ENCODE measurements at regions not wholly inside any gene's neighbourhood (a gene's known extent, or its start where the extent isn't known, plus 50 kb on each side); places are given as distances from the start of the nearest gene placed in this dataset.

DNA sequence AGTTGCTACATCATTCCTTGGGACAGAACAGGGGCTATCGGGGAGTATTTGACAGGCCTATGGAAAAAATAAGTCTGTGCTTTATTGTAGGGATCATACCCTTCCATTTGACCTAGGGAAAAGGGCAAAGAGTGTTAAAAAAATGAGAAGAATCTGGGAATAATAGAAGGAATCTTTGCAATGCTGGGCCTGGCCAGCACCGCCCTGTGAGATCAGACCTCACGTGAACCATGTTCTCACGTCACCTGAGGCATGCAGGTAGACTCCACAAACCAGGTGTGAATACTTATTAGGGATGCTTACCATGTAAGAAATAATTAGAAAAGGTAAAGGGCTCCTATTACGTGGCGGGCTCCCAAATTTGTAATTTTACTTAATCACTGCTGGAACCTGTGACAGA lies 177.5 kb upstream of the GATA6 start:
- H3K23ac ChIP-seq (ENCODE audit: insufficient read length, low read depth, low read length): no peak overlapping the region

More for the DNA sequence above, 177.5 kb upstream of the GATA6 start:
- Histone ChIP-seq H3K27me3 (ENCODE audit: insufficient read depth, low read length) (no peaks in the 10 kb centered on the region), H2BK15ac (ENCODE audit: low read depth, low read length) (no peak overlapping the region), H4K91ac (ENCODE audit: insufficient read length, low read depth, low read length) (no peak overlapping the region), H3K79me2 (ENCODE audit: insufficient read depth, low read length) (no peaks in the 10 kb centered on the region), H3K56ac (ENCODE audit: insufficient read length, low read depth, low read length) (no peak overlapping the region), H2BK12ac (ENCODE audit: insufficient read length, low read depth, low read length) (no peak overlapping the region), H2AK5ac (ENCODE audit: insufficient read length, low read length) (no peak overlapping the region), H4K5ac (ENCODE audit: insufficient read length, low read depth, low read length) (no peak overlapping the region), H3K27ac (ENCODE audit: insufficient read length, low read depth, low read length) (no peak overlapping the region), H3K79me1 (ENCODE audit: insufficient read depth, low read depth, low read length, poor library complexity, severe bottlenecking) (no peaks in the 10 kb centered on the region), H3K4me2 (ENCODE audit: insufficient read depth, insufficient read length, low read length) (no peak overlapping the region), H3K4ac (ENCODE audit: low read depth, low read length) (no peak overlapping the region), H4K20me1 (ENCODE audit: control insufficient read depth, insufficient read depth, insufficient read length) (no peaks in the 10 kb centered on the region), H3K9me3 (ENCODE audit: control insufficient read depth, low read depth, low read length) (no peaks in the 10 kb centered on the region), H3K4me1 (ENCODE audit: insufficient read depth, low read length) (no peaks in the 10 kb centered on the region; the same call in 1 of the 2 replicates), H3K18ac (ENCODE audit: insufficient read length, low read depth, low read length) (no peak overlapping the region), H2AFZ (ENCODE audit: low read length) (no peak overlapping the region), H3K23me2 (ENCODE audit: insufficient read length, low read depth, low read length, poor library complexity, severe bottlenecking) (no peaks in the 10 kb centered on the region), H3K14ac (ENCODE audit: insufficient read depth, low read length) (no peak overlapping the region), H4K8ac (replicated peaks; ENCODE audit: insufficient read length, low read depth, low read length) (no peak overlapping the region), H2BK5ac (ENCODE audit: insufficient read length, low read length) (no peak overlapping the region), H2BK20ac (ENCODE audit: low read depth, low read length, poor library complexity, severe bottlenecking) (no peak overlapping the region), H2BK120ac (ENCODE audit: low read depth, low read length, poor library complexity, severe bottlenecking) (no peak overlapping the region), H3K9ac (ENCODE audit: extremely low read depth, insufficient read length, low read length) (no peak overlapping the region), H3T11ph (ENCODE audit: low read length) (no peak overlapping the region)
- TF ChIP-seq, protein P1, sequence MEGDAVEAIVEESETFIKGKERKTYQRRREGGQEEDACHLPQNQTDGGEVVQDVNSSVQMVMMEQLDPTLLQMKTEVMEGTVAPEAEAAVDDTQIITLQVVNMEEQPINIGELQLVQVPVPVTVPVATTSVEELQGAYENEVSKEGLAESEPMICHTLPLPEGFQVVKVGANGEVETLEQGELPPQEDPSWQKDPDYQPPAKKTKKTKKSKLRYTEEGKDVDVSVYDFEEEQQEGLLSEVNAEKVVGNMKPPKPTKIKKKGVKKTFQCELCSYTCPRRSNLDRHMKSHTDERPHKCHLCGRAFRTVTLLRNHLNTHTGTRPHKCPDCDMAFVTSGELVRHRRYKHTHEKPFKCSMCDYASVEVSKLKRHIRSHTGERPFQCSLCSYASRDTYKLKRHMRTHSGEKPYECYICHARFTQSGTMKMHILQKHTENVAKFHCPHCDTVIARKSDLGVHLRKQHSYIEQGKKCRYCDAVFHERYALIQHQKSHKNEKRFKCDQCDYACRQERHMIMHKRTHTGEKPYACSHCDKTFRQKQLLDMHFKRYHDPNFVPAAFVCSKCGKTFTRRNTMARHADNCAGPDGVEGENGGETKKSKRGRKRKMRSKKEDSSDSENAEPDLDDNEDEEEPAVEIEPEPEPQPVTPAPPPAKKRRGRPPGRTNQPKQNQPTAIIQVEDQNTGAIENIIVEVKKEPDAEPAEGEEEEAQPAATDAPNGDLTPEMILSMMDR (conservative IDR thresholded peaks at IDR 0.05): no peak
- Mint-ChIP-seq H3K27me3 (ENCODE audit: low read depth) (peaks cover 10% of the 10 kb centered on the region; the same call in 1 of the 2 replicates), H3K4me3 (no peak overlapping the region), H3K4me1 (peaks cover 24 to 30% of the 10 kb centered on the region in 2 experiments), H3K36me3 (ENCODE audit: insufficient read depth in 1 of 3, low read depth in 3 of 3) (no peaks in the 10 kb centered on the region), H3K27ac (no peak overlapping the region), H3K9me3 (no peaks in the 10 kb centered on the region)
- WGBS (ENCODE audit: extremely low coverage, insufficient read length, low lambda C conversion rate): no CpG with 5 or more reads among the region's 6 CpGs
- peak; percentile 69 for DNase-seq

Measured in H9 (cell line).